GM19463 (cell line): ENCODE measurements at regions not wholly inside any gene's neighbourhood (a gene's known extent, or its start where the extent isn't known, plus 50 kb on each side); places are given as distances from the start of the nearest gene placed in this dataset.

Experiments
- ATAC-seq: cut with Tn5 transposase; IDR thresholded peaks from one replicate; pipeline ENCODE4 v1.9.1; 2021; ENCODE audit warnings: mild to moderate bottlenecking, moderate library complexity; ENCODE audit not compliant: unreplicated experiment

DNA sequence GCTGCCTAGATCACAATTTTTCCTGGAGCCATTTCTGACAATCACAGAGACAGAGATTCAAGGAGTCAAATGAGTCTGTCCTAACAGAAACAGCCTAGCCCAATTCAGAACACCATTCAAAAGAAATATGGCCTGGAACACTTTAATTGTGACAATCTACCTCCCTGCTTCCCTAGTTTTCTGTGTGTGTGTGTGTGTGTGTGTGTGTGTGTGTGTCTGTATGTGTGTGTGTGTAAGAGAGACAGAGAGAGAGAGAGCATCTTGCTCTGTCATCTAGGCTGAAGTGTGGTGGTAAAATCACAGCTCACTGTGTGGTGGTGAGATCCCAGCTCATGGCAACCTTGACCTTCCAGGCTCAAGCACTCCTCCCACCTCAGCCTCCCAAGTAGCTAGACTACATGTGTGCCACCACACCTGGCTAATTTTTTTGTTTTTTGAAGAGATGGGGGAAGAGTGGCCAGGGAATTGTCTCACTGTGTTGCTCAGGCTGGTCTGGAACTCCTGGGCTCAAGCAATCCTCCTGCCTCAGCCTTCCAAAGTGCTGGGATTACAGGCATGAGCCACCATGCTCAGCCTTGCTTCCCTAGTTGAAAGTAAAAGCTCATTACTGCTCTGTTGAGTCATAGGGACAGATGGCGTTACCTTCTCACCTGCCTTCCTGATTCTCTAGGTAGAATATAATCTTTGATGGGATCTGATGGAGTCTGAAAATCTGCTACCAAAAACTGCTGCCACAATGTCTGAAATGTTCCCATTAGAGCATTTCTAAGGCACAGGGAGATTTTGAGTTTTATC lies 89.6 kb upstream of the BEND6 start:
- ATAC-seq, result no peak

- ATAC-seq, result no peak
These were observed 90.7 kb upstream of the BEND6 start for GRCh38 chr6:56864171-56864616.

DNA sequence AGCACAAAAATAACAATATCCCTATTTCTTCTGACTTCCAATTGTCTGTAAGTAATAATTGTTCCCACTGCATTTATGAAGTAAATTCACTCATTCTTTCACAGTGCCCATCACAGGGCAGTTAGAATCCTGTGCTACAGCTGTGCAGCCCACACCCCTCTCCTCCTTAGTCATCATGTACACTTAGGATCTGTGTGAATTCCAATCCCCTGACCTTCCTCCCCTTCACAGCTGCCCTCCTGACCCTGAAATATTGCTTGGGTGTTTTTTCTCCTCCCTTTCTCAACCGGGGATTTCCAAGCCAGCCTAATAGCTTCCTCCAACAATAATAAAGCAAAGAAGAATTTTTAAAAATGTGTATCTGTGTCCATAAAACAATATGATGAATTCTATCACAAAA lies 91.5 kb upstream of the BEND6 start:
- no peak for ATAC-seq

GRCh38 chr6:56862415-56863175 lies 92.3 kb upstream of the BEND6 start:
- ATAC-seq, result peak; percentile 44

- ATAC-seq, result no peak
These were observed 94.4 kb upstream of the BEND6 start for GRCh38 chr6:56860475-56860874.

DNA sequence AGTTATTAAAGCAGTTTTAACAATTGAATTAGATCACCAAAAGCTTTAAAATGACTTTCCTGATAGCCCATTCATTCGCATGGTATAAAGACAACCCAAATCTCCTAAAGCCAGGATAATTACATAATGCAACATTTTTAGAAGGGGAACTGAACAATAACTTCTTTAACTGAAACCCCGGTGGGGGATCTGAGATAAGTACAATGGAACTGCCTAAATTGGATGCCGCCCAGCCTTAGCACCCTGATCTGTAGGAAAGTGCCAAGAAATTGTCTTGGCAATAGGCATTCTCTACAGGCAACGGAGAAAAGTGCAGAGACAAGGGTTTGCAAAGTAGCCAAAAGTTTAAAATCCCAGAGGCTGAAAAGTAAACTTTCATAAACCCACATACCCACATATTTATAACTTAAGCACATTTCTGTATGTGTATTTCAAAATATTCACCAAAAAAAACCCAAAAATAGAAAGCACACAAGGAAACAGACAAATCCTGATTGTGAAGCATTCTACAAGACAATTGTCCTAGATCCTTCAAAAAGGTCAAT lies 98.8 kb upstream of the BEND6 start:
- no peak for ATAC-seq

GRCh38 chr6:56854086-56854485 lies 100.8 kb upstream of the BEND6 start:
- no peak for ATAC-seq

DNA sequence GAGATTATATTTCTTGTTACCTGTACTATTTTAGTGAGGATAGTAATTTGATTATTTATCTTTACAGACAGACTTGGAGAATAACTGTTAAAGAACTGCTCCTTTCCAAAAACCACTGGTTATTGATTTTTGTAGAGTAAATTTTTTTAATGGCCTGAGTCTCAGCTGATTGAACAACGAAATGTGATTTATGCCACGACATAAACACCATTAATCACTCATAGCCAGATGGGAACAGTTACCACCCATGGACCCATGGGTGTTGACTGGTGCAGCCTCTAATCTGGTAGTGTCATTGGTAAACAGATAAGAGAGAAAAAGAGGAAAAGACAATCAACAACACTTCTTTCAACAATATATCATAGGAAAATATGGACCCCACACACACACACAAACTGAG lies 101.4 kb upstream of the BEND6 start:
- no peak for ATAC-seq

- ATAC-seq, result no peak
These were observed 102.5 kb upstream of the BEND6 start for GRCh38 chr6:56852260-56853010.

DNA sequence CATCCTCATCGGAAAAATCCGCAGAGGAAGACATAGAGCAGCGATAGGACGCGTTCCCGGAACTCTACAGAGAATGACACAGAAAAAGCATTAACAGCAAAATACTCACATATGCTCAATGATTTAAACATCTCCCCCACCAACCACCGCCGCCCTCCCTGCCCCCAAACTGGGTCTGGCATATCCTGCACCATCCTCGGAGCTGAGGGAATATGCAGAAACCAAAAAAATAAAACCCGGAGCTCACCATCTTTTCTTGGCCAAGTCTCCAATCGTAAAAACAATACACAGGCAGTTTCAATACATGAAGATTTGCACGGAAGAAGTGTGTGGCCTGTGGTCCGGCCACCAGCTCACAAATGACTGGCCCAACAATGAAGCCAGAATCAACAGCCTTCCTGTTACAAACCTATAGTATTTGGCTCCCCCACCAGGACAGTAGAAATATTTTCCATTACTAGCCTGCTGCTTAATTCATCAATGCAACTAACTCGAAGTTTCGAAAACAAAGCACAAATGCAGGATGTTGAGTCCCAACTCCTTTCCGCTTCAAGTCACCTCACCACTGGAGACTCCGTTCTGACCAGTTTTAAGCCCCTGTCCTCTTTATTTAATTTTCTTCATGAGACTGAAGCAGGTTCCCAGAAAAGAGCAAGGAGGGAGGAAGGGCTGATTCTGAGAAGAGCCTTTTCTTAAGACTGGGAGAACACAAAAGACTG lies 103.2 kb upstream of the BEND6 start:
- ATAC-seq, result peak; percentile 90

DNA sequence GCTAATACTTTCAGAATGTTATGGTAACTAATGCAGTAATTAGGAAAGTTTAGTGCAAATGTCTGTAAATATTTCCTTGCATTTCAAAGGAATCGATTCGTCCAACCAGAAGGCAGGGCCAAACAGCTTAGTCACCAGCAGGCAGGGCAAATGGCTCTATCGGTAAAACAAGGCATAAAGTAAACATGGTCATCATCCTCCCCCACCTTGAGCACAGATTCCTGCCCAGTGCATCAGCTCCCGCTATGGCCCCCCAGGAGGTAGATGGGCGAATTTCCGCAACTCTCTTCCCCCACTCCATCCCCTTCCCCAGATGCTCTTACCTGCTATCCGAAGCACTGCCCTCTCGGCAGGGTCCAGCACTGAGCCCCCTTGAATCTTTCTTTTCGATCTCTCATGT lies 103.8 kb upstream of the BEND6 start:
- ATAC-seq, result no peak

GRCh38 chr6:56850626-56851025 lies 104.3 kb upstream of the BEND6 start:
- ATAC-seq, result no peak

- ATAC-seq, result no peak
These were observed 105.0 kb upstream of the BEND6 start for GRCh38 chr6:56849896-56850295.

DNA sequence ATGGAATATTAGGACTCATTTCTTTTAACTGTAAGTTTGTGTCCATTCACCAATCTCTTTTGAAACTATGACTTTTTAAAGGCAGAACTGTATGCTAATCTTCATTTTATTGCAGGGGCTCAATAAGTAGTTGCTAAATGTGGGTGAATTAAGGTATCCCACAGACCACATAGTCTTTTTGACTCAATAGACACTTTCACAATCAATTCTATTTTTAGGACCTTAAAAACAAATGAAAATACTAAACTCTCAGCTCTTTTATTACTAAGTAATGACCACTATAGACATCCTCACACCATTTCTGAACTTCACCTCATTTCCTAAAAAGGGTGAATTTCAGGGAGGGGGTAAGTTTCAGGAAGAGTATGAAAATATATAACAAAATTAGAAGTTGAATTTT lies 106.8 kb upstream of the BEND6 start:
- no peak for ATAC-seq

- no peak for ATAC-seq
These were observed 109.9 kb upstream of the BEND6 start for GRCh38 chr6:56845032-56845431.

DNA sequence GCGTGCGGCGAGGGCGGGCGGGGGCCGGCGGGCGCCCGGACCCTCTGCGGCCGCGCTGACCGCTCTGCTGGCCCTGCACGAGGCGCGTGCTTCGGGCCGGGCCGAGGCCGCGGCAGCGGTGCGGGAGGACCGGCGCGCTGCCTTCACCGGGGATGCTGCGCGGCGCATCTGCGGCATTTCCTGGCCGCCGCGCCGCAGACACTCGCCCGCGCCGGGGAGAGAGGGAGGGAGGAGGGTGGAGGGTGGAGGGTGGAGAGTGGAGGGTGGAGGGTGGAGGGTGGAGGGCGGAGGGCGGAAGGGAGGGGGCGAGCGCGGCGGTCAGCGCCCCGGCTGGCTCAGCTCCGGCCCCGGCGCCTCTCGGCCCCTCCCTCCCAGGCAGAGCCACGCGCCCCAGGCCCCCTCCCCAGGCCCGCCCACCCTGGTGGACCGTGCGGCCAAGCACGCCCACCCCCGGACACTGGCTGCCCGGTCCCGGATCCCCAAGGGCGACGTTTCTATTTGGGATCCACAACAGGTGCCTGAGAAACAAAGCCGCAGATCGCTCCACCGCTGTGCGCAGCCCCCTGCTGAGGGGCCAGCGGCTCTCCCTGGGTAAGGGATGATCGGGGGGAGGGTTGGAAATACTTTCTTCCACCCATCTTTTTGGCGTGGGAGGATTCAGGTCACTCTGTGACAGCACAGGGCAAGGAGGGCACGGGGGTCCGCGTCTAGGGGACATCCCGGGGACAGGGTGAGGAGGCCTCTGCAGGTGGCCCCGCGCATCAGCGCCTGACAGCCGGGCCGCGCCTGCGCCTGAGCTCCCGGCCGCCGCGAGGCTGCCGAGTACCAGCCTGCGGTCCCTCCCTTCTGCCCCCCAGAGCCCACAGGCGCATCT lies 111.2 kb upstream of the BEND6 start:
- peak; percentile 77 for ATAC-seq

DNA sequence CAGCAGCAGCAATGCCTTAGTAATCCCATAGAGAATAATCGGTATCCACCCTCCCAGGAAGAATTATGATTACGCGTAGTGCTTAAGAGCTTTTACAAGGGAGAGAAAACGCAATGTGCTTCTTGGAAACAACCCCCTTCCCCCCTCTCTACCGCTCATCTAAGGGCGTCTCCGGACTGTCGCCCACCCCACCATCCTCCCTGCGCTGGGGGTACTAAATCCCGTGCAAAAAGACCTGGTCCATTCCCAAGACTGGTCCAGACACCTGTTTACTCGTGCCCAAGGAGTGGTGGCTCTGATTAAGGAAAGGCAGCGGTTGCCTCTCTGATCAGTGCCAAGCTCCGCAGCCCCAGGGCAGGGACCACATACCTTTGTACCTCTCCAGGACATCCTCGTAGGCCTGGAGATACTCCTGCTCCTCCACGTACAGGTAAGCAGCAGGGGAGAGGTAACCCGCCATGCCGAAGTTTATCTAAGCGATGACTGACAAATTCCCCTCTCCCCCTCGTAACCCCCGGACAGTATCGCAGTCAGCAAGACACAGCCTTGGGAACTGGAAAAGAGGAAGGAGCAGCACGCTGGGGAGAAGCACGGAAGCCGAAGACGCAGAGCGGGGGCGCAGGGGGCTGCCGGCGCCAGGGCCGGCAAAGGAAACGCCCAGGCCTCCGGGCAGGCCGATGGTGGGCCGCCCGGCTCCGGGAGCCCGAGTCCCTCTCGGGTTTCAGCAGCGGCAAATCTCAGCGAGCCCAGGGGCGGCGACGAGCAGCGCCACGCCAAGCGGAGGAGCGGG lies 112.0 kb upstream of the BEND6 start:
- peak; percentile 8 for ATAC-seq

GRCh38 chr6:56841751-56842150 lies 113.2 kb upstream of the BEND6 start:
- no peak for ATAC-seq

- no peak for ATAC-seq
These were observed 113.5 kb upstream of the BEND6 start for GRCh38 chr6:56841381-56841749.
